ENCODE measurements at regions not wholly inside any gene's neighbourhood (a gene's known extent, or its start where the extent isn't known, plus 50 kb on each side); places are given as distances from the start of the nearest gene placed in this dataset.
"Not testable (repeated sequence)": the region's sequence is repeated elsewhere in the genome, so short reads cannot be mapped to it uniquely, and the experiment has no call there.

DNA sequence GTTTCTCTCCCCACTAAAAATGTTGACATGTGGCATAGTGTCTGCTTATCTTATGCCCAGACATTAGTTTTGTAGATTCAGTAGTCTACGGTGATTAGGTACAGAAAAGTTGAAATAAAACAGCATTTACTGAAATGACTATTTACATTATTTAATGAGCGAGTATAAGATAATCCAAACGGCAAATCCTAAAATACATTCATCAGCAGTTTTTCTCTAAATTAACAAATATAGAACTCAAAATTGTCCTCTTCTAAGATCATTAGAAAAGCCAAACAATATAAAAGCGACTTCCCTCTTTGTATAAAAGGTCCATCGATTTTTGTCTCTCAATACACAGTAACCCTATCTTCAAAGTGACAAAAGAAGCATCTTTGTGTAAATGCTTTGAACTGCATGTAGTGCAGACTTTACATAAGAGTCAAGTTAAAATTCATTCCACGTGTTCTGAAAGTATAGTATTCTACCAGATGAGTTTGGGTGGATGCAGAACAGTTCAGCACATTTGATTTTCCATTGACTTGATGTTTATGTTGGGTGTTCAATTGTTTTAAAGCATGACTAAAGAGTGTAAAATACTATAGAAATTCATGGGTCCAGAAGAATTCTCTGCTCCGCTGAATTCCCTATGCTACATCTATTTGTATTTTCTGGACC lies 480.8 kb upstream of the DPH6 start:
- TF ChIP-seq ZNF174 (tag by site-specific recombination; IDR thresholded peaks at IDR 0.05) (no peak), ZNF747 (tag by site-specific recombination; IDR thresholded peaks at IDR 0.05) (no peak), ZNF707 (tag by site-specific recombination; IDR thresholded peaks at IDR 0.05) (no peak), ZFP3 (tag by site-specific recombination; IDR thresholded peaks at IDR 0.05; ENCODE audit: low read depth) (no peak), IKZF3 (tag by site-specific recombination; IDR thresholded peaks at IDR 0.05) (no peak), KLF7 (tag by site-specific recombination; IDR thresholded peaks at IDR 0.05; ENCODE audit: borderline replicate concordance) (no peak), ZNF473 (tag by site-specific recombination; IDR thresholded peaks at IDR 0.05) (no peak), GLIS1 (tag by site-specific recombination; IDR thresholded peaks at IDR 0.05) (no peak), ZNF350 (tag by site-specific recombination; IDR thresholded peaks at IDR 0.05) (no peak), OVOL3 (tag by site-specific recombination; IDR thresholded peaks at IDR 0.05) (no peak)
- CTCF ChIA-PET = no interaction called here
- Histone ChIP-seq H3K9me3 (ENCODE audit: control insufficient read depth, insufficient read depth, low read depth, low read length) (no peaks in the 10 kb centered on the region), H3K36me3 (ENCODE audit: control insufficient read depth in 2 of 2, insufficient read depth in 1 of 2, low read length in 2 of 2) (no peaks in the 10 kb centered on the region), H3K4me3 (ENCODE audit: low read depth, low read length) (no peak overlapping the region), H3K27ac (ENCODE audit: extremely low read depth, low read depth, low read length) (no peak overlapping the region), H3K4me1 (ENCODE audit: control insufficient read depth, insufficient read depth, low read length) (no peaks in the 10 kb centered on the region)
- POLR2A ChIA-PET = no interaction called here

DNA sequence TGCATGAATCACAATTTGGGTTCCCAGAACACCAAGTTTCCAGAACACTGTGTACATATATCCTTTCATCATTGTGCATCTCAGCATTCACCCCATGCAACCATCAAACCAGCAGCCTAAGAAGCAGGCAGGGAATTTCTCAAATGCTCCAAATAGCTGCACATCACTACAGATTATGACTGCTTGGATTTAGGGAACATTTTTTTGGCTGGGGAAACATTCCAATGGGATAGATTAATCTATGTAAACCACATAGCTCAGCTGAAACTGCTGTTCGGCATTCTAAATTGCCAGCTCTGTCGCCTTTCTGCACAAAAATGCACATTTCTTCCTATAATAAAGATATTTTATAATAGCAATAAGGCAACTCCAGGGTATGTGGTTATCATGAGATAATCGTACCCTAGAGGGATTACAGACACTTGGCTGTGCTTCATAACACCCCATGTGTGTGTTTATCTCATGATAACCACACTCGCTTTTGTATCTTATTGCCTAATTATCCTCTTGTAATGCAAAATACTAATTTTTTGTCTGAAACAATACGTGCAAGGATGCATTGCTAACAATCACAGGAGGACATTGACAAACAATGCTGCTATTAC lies 483.7 kb upstream of the DPH6 start:
- H3K36me3 ChIP-seq (ENCODE audit: control insufficient read depth in 2 of 2, insufficient read depth in 1 of 2, low read length in 2 of 2) = no peaks in the 10 kb centered on the region
- TF ChIP-seq SETDB1 (IDR thresholded peaks at IDR 0.05; ENCODE audit: insufficient read length, low read length) = no peak
- no peak overlapping the region for H3K4me3 ChIP-seq (ENCODE audit: low read depth, low read length)
- ChIA-PET CTCF (no interaction called here), POLR2A (no interaction called here)
- H3K27ac ChIP-seq (ENCODE audit: extremely low read depth, low read depth, low read length) = no peak overlapping the region
- H3K9me3 ChIP-seq (ENCODE audit: control insufficient read depth, insufficient read depth, low read depth, low read length) = no peaks in the 10 kb centered on the region
- H3K4me1 ChIP-seq (ENCODE audit: control insufficient read depth, insufficient read depth, low read length) = no peaks in the 10 kb centered on the region

DNA sequence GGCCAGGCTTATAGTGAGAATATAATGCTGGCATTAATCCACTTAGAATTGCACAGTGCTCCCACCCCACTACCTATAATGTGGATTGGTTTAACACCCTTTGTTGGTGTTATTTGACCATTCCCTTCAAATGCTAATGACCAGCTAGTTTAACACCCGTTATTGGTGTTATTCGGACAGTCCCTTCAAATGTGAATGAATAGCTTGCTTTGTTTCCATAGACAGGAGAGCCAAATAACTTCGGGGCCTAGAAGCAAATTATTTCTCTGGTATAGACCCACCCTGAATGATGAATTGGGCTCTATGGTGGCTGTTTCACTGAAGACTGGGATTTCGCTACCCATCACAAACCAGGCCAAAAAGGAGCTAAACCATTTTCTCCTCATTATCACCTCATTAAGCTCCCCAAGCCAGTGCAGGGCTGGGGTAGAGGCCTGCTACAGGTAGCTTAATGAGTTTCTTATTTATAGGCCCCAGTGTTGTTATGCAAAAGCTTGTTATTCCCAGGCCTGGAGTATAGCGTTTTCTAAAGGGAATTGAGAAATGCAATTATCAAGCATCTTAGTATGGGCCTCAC lies 494.1 kb upstream of the DPH6 start:
- Histone ChIP-seq H3K36me3 (ENCODE audit: control insufficient read depth in 2 of 2, insufficient read depth in 1 of 2, low read length in 2 of 2) (no peaks in the 10 kb centered on the region), H3K27ac (ENCODE audit: extremely low read depth, low read depth, low read length) (no peak overlapping the region), H3K4me1 (ENCODE audit: control insufficient read depth, insufficient read depth, low read length) (no peaks in the 10 kb centered on the region), H3K9me3 (ENCODE audit: control insufficient read depth, insufficient read depth, low read depth, low read length) (no peaks in the 10 kb centered on the region), H3K4me3 (ENCODE audit: low read depth, low read length) (no peak overlapping the region)
- TF ChIP-seq SP3 (tag by site-specific recombination; IDR thresholded peaks at IDR 0.05) = no peak
- no peak for TF ChIP-seq ZNF560 (tag by site-specific recombination; IDR thresholded peaks at IDR 0.05; ENCODE audit: borderline replicate concordance)
- ChIA-PET CTCF (no interaction called here), POLR2A (no interaction called here)

DNA sequence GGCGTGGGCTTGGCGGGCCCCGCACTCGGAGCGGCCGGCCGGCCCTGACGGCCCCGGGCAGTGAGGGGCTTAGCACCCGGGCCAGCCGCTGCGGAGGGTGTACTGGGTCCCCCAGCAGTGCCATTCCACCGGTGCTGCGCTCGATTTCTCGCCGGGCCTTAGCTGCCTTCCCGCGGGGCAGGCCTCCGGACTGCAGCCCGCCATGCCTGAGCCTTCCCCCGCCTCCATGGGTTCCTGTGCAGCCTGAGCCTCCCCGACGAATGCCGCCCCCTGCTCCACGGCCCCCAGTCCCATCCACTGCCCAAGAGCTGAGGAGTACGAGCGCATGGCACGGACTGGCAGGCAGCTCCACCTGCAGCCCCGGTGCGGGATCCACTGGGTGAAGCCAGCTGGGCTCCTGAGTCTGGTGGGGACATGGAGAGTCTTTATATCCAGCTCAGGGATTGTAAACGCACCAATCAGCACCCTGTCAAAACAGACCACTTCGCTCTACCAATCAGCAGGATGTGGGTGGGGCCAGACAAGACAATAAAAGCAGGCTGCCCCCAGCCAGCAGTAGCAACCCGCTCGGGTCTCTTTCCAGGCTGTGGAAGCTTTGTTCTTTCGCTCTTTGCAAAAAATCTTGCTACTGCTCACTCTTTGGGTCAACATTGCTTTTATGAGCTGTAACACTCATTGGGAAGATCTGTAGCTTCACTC lies 501.2 kb upstream of the DPH6 start:
- H3K9me3 ChIP-seq (ENCODE audit: control insufficient read depth, insufficient read depth, low read depth, low read length); CTCF ChIA-PET; H3K4me1 ChIP-seq (ENCODE audit: control insufficient read depth, insufficient read depth, low read length); H3K36me3 ChIP-seq (ENCODE audit: control insufficient read depth in 2 of 2, insufficient read depth in 1 of 2, low read length in 2 of 2); H3K4me3 ChIP-seq (ENCODE audit: low read depth, low read length); POLR2A ChIA-PET; H3K27ac ChIP-seq (ENCODE audit: extremely low read depth, low read depth, low read length): not testable (repeated sequence)

DNA sequence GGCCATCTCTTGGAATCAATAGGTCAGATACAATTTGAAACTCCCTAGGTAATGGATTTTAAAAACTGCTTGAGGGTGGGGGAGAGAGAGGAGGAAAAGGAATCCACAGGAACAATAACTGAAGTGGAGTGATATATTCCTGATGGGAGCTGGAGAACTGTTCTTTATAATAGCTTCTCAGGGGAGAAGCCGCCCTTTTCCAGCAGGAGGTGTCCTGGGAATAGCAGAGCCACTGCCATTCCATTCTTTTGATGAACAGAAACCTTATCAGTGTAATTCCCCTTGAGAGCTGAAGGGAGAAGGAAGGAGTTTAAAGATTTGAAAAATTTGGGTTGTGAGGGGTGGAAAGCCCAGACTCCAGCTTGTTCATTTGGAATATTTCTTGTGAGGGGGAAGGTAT lies 504.9 kb upstream of the DPH6 start:
- CTCF ChIA-PET = interaction anchor here (0.7 to 1.2 kb wide), 3 partner anchors 31 to 992 kb away, joined by 3 to 4 read pairs (median 3); no protein-coding TSS in a partner anchor
- Histone ChIP-seq H3K36me3 (ENCODE audit: control insufficient read depth in 2 of 2, insufficient read depth in 1 of 2, low read length in 2 of 2) (no peaks in the 10 kb centered on the region), H3K4me1 (ENCODE audit: control insufficient read depth, insufficient read depth, low read length) (no peaks in the 10 kb centered on the region), H3K27ac (ENCODE audit: extremely low read depth, low read depth, low read length) (no peak overlapping the region), H3K9me3 (ENCODE audit: control insufficient read depth, insufficient read depth, low read depth, low read length) (no peaks in the 10 kb centered on the region), H3K4me3 (ENCODE audit: low read depth, low read length) (no peak overlapping the region)
- TF ChIP-seq ZNF274 (IDR thresholded peaks at IDR 0.05; ENCODE audit: low read length) (no peak), ZNF274 (tag by site-specific recombination; IDR thresholded peaks at IDR 0.05; ENCODE audit: borderline replicate concordance) (no peak), ZNF654 (tag by site-specific recombination; IDR thresholded peaks at IDR 0.05; ENCODE audit: low read depth) (no peak), ZBTB20 (tag by site-specific recombination; IDR thresholded peaks at IDR 0.05) (no peak), ZNF610 (tag by site-specific recombination; IDR thresholded peaks at IDR 0.05; ENCODE audit: borderline replicate concordance) (no peak), ZNF24 (tag by site-specific recombination; IDR thresholded peaks at IDR 0.05) (no peak), ZNF112 (tag by site-specific recombination; IDR thresholded peaks at IDR 0.05) (no peak), SP2 (tag by site-specific recombination; IDR thresholded peaks at IDR 0.05) (no peak), ZFP41 (tag by site-specific recombination; IDR thresholded peaks at IDR 0.05; ENCODE audit: borderline replicate concordance) (no peak)
- POLR2A ChIA-PET = no interaction called here

Measured in HEK293 (cell line).